Epithelial cell of esophagus (primary cell): ENCODE measurements at regions not wholly inside any gene's neighbourhood (a gene's known extent, or its start where the extent isn't known, plus 50 kb on each side); places are given as distances from the start of the nearest gene placed in this dataset.

Experiments
- DNase-seq: peaks from one replicate; pipeline ENCODE4 v3.0.0; 2010; ENCODE audit warnings: low read depth
- H3K4me3 ChIP-seq: 2 replicates; pipeline ENCODE4 v1.5.1; 2011; ENCODE audit warnings: mild to moderate bottlenecking, low read length, control low read depth
- TF ChIP-seq, protein P1 (sequence below): IDR thresholded peaks from 2 replicates; pipeline ENCODE4 v1.5.1; 2011; ENCODE audit warnings: low read depth, mild to moderate bottlenecking, low read length, control low read depth, inconsistent platforms; ENCODE audit not compliant: insufficient read depth; ENCODE audit errors: missing control alignments

DNA sequence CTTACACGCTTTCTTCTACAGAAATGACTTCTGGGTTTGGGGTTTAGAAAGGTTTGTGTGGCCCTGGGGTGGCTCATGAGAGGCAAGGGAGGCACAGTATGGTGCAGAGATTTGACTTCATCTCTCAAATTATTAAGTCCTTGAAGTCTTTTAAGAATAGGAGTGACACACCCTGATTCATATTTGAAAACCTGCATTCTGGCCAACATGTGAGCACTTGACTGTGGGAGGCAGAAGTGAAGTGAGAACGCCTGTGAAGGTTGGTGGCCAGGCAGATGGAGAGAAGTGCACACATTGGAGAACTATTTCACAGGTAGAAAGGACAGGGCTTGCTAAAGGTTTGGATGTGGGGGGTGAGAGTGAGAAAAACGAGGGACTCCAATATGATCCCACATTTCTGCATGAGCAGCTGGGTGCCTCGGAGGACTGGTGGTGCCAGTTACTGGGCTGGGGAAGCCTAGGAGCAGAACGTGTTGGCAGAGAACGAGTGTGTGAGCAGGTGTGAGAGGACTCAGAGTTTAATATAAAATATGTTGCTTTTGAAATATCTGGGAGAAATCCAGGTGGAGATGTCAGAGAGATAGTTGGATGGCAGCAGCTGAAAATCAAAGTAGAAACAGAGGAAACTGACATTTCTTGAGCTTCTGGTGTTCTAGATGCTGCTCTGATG lies 240.0 kb upstream of the ADAMTSL1 start:
- DNase-seq, result peak; percentile 57
- no peak overlapping the region for H3K4me3 ChIP-seq
- TF ChIP-seq, protein P1, sequence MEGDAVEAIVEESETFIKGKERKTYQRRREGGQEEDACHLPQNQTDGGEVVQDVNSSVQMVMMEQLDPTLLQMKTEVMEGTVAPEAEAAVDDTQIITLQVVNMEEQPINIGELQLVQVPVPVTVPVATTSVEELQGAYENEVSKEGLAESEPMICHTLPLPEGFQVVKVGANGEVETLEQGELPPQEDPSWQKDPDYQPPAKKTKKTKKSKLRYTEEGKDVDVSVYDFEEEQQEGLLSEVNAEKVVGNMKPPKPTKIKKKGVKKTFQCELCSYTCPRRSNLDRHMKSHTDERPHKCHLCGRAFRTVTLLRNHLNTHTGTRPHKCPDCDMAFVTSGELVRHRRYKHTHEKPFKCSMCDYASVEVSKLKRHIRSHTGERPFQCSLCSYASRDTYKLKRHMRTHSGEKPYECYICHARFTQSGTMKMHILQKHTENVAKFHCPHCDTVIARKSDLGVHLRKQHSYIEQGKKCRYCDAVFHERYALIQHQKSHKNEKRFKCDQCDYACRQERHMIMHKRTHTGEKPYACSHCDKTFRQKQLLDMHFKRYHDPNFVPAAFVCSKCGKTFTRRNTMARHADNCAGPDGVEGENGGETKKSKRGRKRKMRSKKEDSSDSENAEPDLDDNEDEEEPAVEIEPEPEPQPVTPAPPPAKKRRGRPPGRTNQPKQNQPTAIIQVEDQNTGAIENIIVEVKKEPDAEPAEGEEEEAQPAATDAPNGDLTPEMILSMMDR, result no peak

DNA sequence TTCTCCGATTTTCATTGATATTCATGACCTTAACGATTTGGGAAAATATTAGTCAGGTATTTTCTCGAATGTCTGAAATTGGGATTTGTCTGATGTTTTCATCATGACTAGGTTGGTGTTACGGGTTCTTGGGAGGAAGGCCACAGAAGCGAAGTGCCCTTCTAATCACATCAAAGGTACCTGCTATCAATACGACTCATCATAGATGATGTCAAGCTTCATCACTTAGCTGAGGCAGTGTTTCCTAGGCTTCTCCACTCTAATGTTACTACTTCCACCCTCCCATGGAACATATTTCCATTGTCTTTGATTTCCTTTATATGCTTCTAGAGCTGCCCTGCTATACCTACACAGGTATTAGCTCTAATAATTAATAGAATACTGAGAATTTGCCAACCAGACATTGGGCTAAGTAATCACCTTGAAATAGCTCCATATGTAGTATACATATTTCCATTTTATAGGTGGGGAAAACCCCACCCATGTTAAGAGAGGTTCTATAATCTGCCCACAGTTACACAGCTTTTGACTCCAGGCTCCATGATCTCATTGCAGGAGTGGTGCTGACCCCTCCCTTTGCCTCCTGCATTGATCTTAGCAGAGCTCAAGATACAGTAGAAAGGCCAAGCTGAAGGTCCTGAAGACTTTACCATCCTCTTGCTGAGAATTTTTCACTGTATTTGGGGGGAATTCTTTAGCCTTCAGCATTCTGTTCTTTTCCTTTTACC lies 238.6 kb upstream of the ADAMTSL1 start:
- peak; percentile 24 for DNase-seq
- no peak overlapping the region for H3K4me3 ChIP-seq
- TF ChIP-seq, protein P1, result no peak

DNA sequence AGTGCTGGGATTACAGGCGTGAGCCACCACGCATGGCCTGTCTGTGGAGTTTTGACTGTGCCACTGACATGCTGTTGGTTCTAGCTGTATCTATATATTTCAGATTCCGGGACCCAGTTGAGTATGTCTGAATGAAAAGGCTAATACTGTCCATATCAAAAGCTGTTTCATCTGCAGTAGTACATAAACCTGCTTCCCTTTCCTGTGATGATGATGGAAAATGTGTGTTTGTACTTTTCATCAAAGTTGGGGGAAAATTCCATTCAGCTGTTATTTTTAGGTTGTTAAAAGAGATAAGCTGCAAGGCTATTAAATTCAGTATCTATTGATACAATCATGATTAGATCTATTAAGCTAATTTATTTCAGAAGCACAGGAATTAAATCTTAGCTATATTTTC lies 237.6 kb upstream of the ADAMTSL1 start:
- DNase-seq, result no peak
- H3K4me3 ChIP-seq, result no peak overlapping the region
- TF ChIP-seq, protein P1, result no peak

DNA sequence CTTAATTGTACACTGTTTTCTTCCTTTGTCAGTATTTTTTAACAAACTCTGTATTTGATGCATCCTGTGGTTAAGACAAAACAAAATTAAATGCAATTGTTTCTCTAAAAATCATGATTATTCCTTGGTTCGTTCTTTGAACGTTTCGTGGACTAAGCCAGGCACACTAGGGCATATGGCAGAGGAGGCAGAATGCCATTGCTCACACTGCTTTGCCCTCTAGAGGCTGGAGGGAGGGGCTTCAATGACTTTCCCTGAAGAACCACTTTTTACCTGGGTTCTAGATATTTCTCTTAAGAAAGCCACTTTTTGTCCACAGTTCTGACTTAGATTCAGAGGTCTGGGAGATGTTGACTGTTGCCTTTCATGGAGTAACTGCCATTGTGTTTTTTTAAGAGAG lies 236.2 kb upstream of the ADAMTSL1 start:
- TF ChIP-seq, protein P1, result no peak
- H3K4me3 ChIP-seq, result no peak overlapping the region
- no peak for DNase-seq

DNA sequence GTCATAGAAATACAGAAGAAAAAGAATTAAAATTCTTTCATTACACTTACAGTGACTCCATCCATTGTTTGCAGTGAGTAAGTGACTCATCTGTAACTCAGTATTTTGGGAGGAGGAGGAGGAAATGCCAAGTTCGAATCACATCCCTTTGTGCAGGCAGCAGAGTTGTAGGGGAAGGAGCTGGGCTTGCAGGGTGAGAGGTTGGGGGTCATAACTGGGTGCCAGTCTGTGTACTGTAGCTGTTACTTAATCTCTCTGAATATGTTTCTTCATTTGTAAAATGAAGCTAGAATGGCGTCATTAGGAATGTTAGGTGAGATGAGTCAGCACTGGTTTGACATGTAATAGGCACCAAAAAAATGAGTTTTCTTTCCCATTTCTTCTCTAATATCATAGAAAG lies 235.7 kb upstream of the ADAMTSL1 start:
- no peak overlapping the region for H3K4me3 ChIP-seq
- TF ChIP-seq, protein P1, result no peak
- peak; percentile 86 for DNase-seq

DNA sequence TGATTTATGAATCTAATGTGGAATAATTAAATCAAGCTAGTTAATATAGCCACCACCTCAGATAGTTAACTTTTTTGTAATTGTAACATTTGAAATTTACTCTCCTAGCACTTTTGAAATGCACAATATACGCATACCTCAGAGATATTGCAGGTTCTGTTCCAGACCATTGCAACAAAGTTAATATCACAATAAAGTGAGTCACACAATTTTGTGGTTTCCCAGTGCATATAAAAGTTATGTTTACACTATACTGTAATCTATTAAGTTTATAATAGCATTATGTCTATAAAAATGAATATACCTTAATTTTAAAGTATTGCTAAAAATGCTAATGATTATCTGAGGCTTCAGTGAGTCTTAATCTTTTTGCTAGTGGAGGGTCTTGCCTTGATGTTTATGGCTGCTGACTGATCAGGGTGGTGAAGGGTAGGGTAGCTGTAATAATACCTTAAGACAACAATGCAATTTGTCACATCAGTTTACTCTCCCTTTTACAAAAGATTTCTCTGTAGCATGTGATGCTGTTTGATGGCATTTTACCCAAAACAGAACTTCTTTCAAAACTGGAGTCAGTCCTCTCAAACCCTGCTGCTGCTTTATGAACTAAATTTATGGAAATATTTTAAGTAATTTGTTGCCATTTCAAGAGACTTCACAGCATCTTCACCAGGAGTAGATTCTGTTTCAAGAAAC lies 235.1 kb upstream of the ADAMTSL1 start:
- no peak overlapping the region for H3K4me3 ChIP-seq
- DNase-seq, result peak; percentile 75
- TF ChIP-seq, protein P1, result no peak
